Stimulated activated CD4-positive, alpha-beta T cell treated with anti-CD3 and anti-CD28 coated beads, Interleukin-15, amount 100 ng/mL, for 1 hour (primary cell): ENCODE measurements at regions not wholly inside any gene's neighbourhood (a gene's known extent, or its start where the extent isn't known, plus 50 kb on each side); places are given as distances from the start of the nearest gene placed in this dataset.

Experiments
- DNase-seq, 2 donors: peaks; one replicate each; pipeline ENCODE4 v3.0.0-alpha.2; 2020; ENCODE audit warnings: low read depth in 1 of 2, low spot score in 1 of 2

GRCh38 chr10:78851647-78852046, 217.1 kb upstream of the ZMIZ1 start:
- DNase-seq: no peak

- no peak for DNase-seq
These were observed 216.1 kb upstream of the ZMIZ1 start for GRCh38 chr10:78852466-78853240.

GRCh38 chr10:78853864-78854263, 214.9 kb upstream of the ZMIZ1 start:
- no peak for DNase-seq

- DNase-seq: no peak
These were observed 212.3 kb upstream of the ZMIZ1 start for GRCh38 chr10:78856421-78856820.

- no peak for DNase-seq
These were observed 211.6 kb upstream of the ZMIZ1 start for GRCh38 chr10:78857193-78857592.

GRCh38 chr10:78859266-78859665, 209.5 kb upstream of the ZMIZ1 start:
- no peak for DNase-seq

- no peak for DNase-seq
These were observed 209.0 kb upstream of the ZMIZ1 start for GRCh38 chr10:78859769-78860168.

- DNase-seq: no peak
These were observed 208.4 kb upstream of the ZMIZ1 start for GRCh38 chr10:78860260-78860914.

- no peak for DNase-seq
These were observed 207.0 kb upstream of the ZMIZ1 start for GRCh38 chr10:78861529-78862327.

GRCh38 chr10:78862328-78862640, 206.5 kb upstream of the ZMIZ1 start:
- no peak for DNase-seq

GRCh38 chr10:78863140-78863905, 205.4 kb upstream of the ZMIZ1 start:
- no peak for DNase-seq

- no peak for DNase-seq
These were observed 204.9 kb upstream of the ZMIZ1 start for GRCh38 chr10:78863906-78864239.

GRCh38 chr10:78864761-78865537, 203.8 kb upstream of the ZMIZ1 start:
- no peak for DNase-seq

- DNase-seq: no peak
These were observed 203.3 kb upstream of the ZMIZ1 start for GRCh38 chr10:78865538-78865875.

- DNase-seq: no peak
These were observed 202.6 kb upstream of the ZMIZ1 start for GRCh38 chr10:78865931-78866717.

- DNase-seq: no peak
These were observed 201.8 kb upstream of the ZMIZ1 start for GRCh38 chr10:78866731-78867554.

GRCh38 chr10:78867555-78867939, 201.2 kb upstream of the ZMIZ1 start:
- no peak for DNase-seq

GRCh38 chr10:78868048-78868447, 200.7 kb upstream of the ZMIZ1 start:
- no peak for DNase-seq

GRCh38 chr10:78868456-78868855, 200.3 kb upstream of the ZMIZ1 start:
- no peak for DNase-seq
